Activated CD8-positive, alpha-beta T cell treated with anti-CD3 and anti-CD28 coated beads, Interleukin-2, amount 10 ng/mL, durations not matched to agents 7 days and 5 days (primary cell): ENCODE measurements at regions not wholly inside any gene's neighbourhood (a gene's known extent, or its start where the extent isn't known, plus 50 kb on each side); places are given as distances from the start of the nearest gene placed in this dataset.

ENCODE experiments used
- ATAC-seq: fragments of 150-1000 bp; cut with Tn5 transposase; one replicate; pipeline ENCODE4 v1.10.0; 2021; ENCODE audit warnings: moderate library complexity
- CTCF ChIA-PET: fragments of 350-600 bp; sonication (Branson Sonifier 250); formaldehyde crosslinking; loops from one replicate; lab custom pipeline; 2021; ENCODE audit warnings: antibody characterized with exemption; lab: Charles Lee
- POLR2A ChIA-PET: fragments of 350-600 bp; sonication (Branson Sonifier 250); formaldehyde crosslinking; loops from one replicate; lab custom pipeline; 2021; ENCODE audit warnings: antibody characterized with exemption; lab: Charles Lee
- DNase-seq: peaks from one replicate; pipeline ENCODE4 v3.0.0-alpha.2; 2020
- H3K27ac Mint-ChIP-seq: one replicate; pipeline ENCODE4 v1.8.0; 2021; ENCODE audit warnings: mild to moderate bottlenecking, mixed read lengths
- H3K27me3 Mint-ChIP-seq: one replicate; pipeline ENCODE4 v1.8.0; 2021; ENCODE audit warnings: low read depth, mixed read lengths
- H3K36me3 Mint-ChIP-seq: one replicate; pipeline ENCODE4 v1.8.0; 2021; ENCODE audit warnings: low read depth, mixed read lengths
- H3K4me1 Mint-ChIP-seq: one replicate; pipeline ENCODE4 v1.8.0; 2021; ENCODE audit warnings: low read depth, mixed read lengths
- H3K4me3 Mint-ChIP-seq: one replicate; pipeline ENCODE4 v1.8.0; 2021; ENCODE audit warnings: mild to moderate bottlenecking, mixed read lengths
- H3K9me3 Mint-ChIP-seq: one replicate; pipeline ENCODE4 v1.8.0; 2022; ENCODE audit warnings: mixed read lengths; ENCODE audit not compliant: insufficient read depth

- ATAC-seq (no peak), DNase-seq (no peak)
Measured at GRCh38 chr18:49672853-49673252, 111.0 kb downstream of the LIPG start.

DNA sequence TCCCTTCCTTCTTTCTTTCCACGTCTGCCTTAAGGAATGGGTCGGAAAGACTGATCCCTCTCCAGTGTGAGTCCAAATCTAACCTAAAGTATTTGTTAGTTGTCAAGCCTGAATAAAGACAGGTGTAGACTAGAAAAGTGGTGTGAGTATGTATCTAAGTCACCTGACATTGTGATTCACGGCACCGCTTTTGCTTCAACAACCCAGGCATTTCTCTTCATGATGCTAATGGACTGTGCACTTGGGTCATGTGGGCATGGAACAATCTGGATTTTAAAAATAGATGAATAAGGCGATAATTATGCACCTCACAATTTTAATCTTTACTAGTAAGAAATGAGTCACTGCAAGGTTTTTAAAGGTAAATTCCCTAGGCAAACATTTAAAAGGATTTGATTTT is 107.5 kb downstream of the LIPG start:
- ATAC-seq (no peak), DNase-seq (no peak)
- H3K4me3 Mint-ChIP-seq: no peak overlapping the region
- peaks cover 40% of the 10 kb centered on the region for H3K27me3 Mint-ChIP-seq
- no peak overlapping the region for H3K27ac Mint-ChIP-seq
- H3K9me3 Mint-ChIP-seq: no peaks in the 10 kb centered on the region
- no peaks in the 10 kb centered on the region for H3K4me1 Mint-ChIP-seq
- H3K36me3 Mint-ChIP-seq: no peaks in the 10 kb centered on the region
- POLR2A ChIA-PET: no interaction called here
- CTCF ChIA-PET: no interaction called here

More at GRCh38 chr18:49672853-49673252, 111.0 kb downstream of the LIPG start:
- Mint-ChIP-seq H3K27me3 (peaks cover 34% of the 10 kb centered on the region), H3K4me1 (no peaks in the 10 kb centered on the region), H3K27ac (no peak overlapping the region), H3K4me3 (no peak overlapping the region), H3K36me3 (no peaks in the 10 kb centered on the region), H3K9me3 (no peaks in the 10 kb centered on the region)
- POLR2A ChIA-PET: no interaction called here
- CTCF ChIA-PET: no interaction called here

- ChIA-PET CTCF (no interaction called here), POLR2A (no interaction called here)
- H3K36me3 Mint-ChIP-seq: no peaks in the 10 kb centered on the region
- no peak for ATAC-seq
- H3K9me3 Mint-ChIP-seq: no peaks in the 10 kb centered on the region
- no peak overlapping the region for H3K27ac Mint-ChIP-seq
- peaks cover 34% of the 10 kb centered on the region for H3K27me3 Mint-ChIP-seq
- H3K4me3 Mint-ChIP-seq: no peak overlapping the region
- no peaks in the 10 kb centered on the region for H3K4me1 Mint-ChIP-seq
- no peak for DNase-seq
Measured at GRCh38 chr18:49668574-49669275, 106.9 kb downstream of the LIPG start.

DNA sequence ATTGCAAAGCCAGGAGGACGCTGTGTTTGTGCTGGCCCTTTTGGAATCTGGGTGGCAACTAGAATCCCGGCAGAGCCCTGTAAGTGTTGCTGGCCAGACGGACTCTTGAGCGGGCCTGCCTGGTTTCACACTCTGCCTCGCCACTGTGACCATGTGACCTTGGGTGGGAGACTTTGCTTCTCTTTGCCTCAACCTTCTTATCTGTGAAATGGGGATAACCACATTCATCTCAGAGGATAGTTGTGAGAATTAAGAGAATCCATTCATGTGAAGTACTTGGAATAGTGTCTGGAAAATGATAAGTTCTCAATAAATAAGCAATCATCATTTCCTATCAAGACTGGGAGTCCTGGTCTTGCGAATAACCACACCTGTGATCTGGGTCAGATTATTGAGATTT is 105.6 kb downstream of the LIPG start:
- no peak overlapping the region for H3K4me3 Mint-ChIP-seq
- no peaks in the 10 kb centered on the region for H3K4me1 Mint-ChIP-seq
- ATAC-seq (no peak), DNase-seq (no peak)
- CTCF ChIA-PET: no interaction called here
- no peaks in the 10 kb centered on the region for H3K9me3 Mint-ChIP-seq
- peaks cover 27% of the 10 kb centered on the region for H3K27me3 Mint-ChIP-seq
- H3K27ac Mint-ChIP-seq: no peak overlapping the region
- POLR2A ChIA-PET: no interaction called here
- H3K36me3 Mint-ChIP-seq: no peaks in the 10 kb centered on the region

GRCh38 chr18:49666045-49666775 is 104.4 kb downstream of the LIPG start:
- H3K4me1 Mint-ChIP-seq: no peaks in the 10 kb centered on the region
- peaks cover 29% of the 10 kb centered on the region for H3K27me3 Mint-ChIP-seq
- no peak for ATAC-seq
- no peaks in the 10 kb centered on the region for H3K36me3 Mint-ChIP-seq
- H3K27ac Mint-ChIP-seq: no peak overlapping the region
- ChIA-PET POLR2A (no interaction called here), CTCF (no interaction called here)
- DNase-seq: no peak
- no peaks in the 10 kb centered on the region for H3K9me3 Mint-ChIP-seq
- no peak overlapping the region for H3K4me3 Mint-ChIP-seq

DNA sequence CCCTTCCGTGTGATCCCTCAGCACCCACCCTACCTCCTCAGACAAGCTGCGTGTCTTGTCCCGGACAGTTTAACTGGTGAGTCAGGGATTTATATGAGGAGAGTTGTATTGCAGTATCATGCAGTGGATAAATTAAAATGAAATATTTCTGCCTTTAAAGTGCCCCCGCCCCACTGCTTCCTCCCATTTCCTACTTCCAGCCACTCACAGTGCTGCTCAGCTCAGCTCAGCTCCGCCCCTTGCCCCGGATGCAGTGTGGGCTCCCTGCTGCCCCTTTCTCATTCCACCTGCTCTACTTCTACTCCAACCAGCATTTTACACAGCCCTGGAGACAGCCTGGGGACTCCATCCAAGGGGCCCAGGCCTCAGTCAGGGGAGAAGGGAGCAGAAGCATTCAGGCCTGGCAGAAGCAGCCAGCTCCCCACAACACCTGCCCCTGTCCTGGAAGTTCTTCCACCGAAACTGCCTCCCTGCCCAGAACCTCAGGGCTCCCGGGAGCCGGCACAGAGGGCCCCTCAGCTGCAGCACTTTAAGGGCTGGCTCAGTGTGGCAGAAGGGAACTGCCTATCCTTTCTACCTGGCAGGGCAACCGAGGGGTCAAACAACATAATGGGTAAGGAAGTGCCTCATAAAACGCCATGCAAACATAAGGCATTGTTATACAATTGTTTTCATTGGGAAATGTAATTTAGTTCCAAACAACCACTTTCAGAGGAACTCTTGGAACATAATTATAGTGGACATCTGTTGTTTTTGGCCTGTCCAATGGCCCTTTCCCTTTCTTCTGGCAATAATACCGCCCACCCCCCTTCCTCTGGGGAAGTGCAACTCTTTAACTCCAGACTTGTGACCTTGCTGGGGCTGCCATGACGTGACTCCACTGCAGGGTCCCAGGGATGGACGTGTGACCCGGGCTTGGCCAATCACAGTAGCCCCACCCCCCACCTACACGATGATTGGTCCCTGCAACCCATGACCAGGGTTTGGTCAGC is 102.3 kb downstream of the LIPG start:
- Mint-ChIP-seq H3K4me3 (no peak overlapping the region), H3K27me3 (peaks cover 25% of the 10 kb centered on the region), H3K27ac (no peak overlapping the region), H3K36me3 (no peaks in the 10 kb centered on the region), H3K9me3 (no peaks in the 10 kb centered on the region), H3K4me1 (no peaks in the 10 kb centered on the region)
- DNase-seq (no peak), ATAC-seq (no peak)
- ChIA-PET POLR2A (no interaction called here), CTCF (no interaction called here)

- ATAC-seq: no peak
- no peak overlapping the region for H3K4me3 Mint-ChIP-seq
- H3K27ac Mint-ChIP-seq: no peak overlapping the region
- POLR2A ChIA-PET: no interaction called here
- no peak for DNase-seq
- CTCF ChIA-PET: no interaction called here
- no peaks in the 10 kb centered on the region for H3K4me1 Mint-ChIP-seq
- peaks cover 17% of the 10 kb centered on the region for H3K27me3 Mint-ChIP-seq
- no peaks in the 10 kb centered on the region for H3K36me3 Mint-ChIP-seq
- H3K9me3 Mint-ChIP-seq: no peaks in the 10 kb centered on the region
Measured at GRCh38 chr18:49662506-49662905, 100.6 kb downstream of the LIPG start.

DNA sequence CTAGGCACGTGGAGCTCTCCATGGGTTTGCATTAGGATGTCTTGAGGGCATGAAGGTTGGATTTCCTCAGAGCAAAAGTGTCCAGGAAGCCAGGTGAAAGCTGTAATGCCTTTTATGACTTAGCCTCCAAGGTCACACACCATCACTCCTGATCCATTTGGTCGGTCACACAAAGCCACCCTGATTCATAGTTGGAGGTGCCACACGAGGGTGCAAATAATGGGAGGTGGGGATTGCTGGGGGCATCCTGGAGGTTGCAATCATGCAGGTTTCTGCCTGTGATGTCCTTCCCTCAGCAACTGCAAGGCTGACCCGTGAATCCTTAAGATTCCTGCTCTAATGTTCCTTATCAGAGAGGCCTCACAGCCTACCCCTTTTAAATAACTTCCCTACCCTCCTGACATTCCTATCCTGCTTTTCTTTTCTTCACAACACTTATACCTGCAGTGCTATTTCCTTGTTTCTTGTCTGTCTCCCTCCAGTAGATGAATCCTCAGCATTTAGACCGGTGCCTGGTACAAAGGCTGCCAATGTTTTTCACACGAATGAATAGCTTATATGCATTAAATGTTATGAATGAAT is 97.1 kb downstream of the LIPG start:
- ATAC-seq (no peak), DNase-seq (no peak)
- no peak overlapping the region for H3K27ac Mint-ChIP-seq
- H3K27me3 Mint-ChIP-seq: peaks cover 8% of the 10 kb centered on the region
- H3K36me3 Mint-ChIP-seq: no peaks in the 10 kb centered on the region
- no peaks in the 10 kb centered on the region for H3K9me3 Mint-ChIP-seq
- ChIA-PET POLR2A (no interaction called here), CTCF (no interaction called here)
- H3K4me3 Mint-ChIP-seq: no peak overlapping the region
- no peaks in the 10 kb centered on the region for H3K4me1 Mint-ChIP-seq

DNA sequence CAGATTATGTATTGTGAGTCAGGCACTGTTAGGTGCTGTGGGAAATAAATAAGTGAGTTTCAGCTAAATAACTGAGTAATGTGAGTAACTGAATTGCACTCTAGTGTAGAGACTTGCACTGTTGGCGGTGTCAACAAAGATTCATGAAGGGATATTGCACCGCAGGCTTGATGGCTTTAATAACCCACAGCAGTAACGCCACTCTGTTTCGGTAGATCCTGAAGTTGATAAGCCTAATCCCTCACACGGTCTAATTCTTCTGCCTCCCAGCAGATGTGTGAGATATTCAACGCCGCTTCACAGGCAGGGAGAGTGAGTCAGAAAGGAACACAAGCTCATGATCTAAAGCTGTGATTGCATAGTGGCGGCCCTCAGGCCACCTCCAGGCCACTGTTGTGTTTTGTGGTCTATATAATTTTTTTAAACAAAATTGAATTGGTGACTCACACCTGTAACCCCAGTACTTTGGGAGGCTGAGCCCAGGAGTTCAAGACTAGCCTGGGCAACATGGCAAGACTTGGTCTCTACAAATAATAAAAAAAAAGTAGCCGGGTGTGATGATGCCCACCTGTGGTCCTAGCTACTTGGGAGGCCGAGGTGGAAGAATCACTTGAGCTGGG is 94.3 kb downstream of the LIPG start:
- peaks cover 3% of the 10 kb centered on the region for H3K27me3 Mint-ChIP-seq
- DNase-seq (no peak), ATAC-seq (no peak)
- ChIA-PET CTCF (no interaction called here), POLR2A (no interaction called here)
- no peaks in the 10 kb centered on the region for H3K4me1 Mint-ChIP-seq
- no peaks in the 10 kb centered on the region for H3K36me3 Mint-ChIP-seq
- H3K4me3 Mint-ChIP-seq: no peak overlapping the region
- no peaks in the 10 kb centered on the region for H3K9me3 Mint-ChIP-seq
- H3K27ac Mint-ChIP-seq: no peak overlapping the region

- Mint-ChIP-seq H3K4me1 (no peaks in the 10 kb centered on the region), H3K36me3 (no peaks in the 10 kb centered on the region), H3K27ac (no peak overlapping the region), H3K4me3 (no peak overlapping the region), H3K27me3 (peaks cover 3% of the 10 kb centered on the region), H3K9me3 (no peaks in the 10 kb centered on the region)
- ChIA-PET CTCF (no interaction called here), POLR2A (no interaction called here)
- no peak for DNase-seq
- ATAC-seq: no peak
Measured at GRCh38 chr18:49655266-49656072, 93.6 kb downstream of the LIPG start.

GRCh38 chr18:49654347-49654746 is 92.5 kb downstream of the LIPG start:
- Mint-ChIP-seq H3K4me3 (no peak overlapping the region), H3K9me3 (no peaks in the 10 kb centered on the region), H3K4me1 (no peaks in the 10 kb centered on the region), H3K27ac (no peak overlapping the region), H3K27me3 (peaks cover 3% of the 10 kb centered on the region), H3K36me3 (no peaks in the 10 kb centered on the region)
- ATAC-seq (no peak), DNase-seq (no peak)
- CTCF ChIA-PET: no interaction called here
- POLR2A ChIA-PET: no interaction called here
